GM21515 (cell line): ENCODE measurements at regions not wholly inside any gene's neighbourhood (a gene's known extent, or its start where the extent isn't known, plus 50 kb on each side); places are given as distances from the start of the nearest gene placed in this dataset.
A peak's percentile ranks its signal among the peaks of the same experiment; 100 is the strongest.

Experiments
- ATAC-seq: cut with Tn5 transposase; IDR thresholded peaks from one replicate; pipeline ENCODE4 v1.9.1; 2021; ENCODE audit not compliant: unreplicated experiment

DNA sequence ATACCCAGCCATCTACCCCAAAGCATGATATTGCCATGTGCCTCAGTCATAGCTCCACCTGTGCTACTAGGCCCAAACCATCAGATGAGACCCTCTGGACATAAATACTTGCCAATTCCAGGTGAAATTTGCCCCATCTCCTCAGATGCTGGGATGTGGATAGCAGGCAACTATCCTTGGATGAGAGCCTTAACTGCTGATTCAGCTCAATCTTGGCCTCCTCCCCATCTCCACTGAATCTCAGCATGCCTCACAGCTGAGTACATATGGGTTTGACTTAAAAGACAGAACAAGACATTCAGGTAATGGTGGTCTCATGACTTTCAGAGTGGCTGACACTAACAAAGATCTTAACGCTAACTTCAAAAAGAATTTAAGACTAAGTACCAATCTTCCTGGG is 50.8 kb upstream of the KLHL13 start:
- no peak for ATAC-seq

- no peak for ATAC-seq
Observed at GRCh38 chrX:118171356-118171755, 54.7 kb upstream of the KLHL13 start.

DNA sequence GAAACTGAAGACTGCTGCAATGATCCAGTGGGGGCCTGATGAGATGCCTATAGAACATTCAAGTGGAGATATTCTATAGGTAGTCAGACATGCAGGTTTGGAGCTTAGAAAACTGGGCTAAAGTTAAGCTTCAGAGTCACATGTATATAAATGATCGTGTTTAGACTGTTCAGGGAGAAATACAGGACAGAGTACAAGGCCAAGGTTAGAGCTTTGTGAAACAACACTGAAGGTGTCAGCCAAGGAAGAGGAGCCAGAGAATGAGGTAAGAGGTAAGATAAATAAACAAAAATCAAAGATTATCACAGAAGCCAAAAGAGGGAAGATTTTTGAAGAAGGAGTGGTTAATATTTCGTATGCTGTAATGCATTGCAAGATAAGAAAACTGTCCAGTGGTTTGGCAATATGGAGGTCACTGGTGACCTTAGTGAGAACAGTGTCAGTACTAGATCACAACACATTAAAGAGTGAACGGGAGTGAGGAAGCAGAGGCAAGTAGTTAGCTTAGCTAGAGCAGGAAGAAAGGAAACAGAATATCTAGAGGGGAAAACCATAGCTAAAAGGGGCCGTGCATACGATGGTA is 58.0 kb upstream of the KLHL13 start:
- ATAC-seq, result no peak

GRCh38 chrX:118177708-118178107 is 61.1 kb upstream of the KLHL13 start:
- ATAC-seq, result no peak

DNA sequence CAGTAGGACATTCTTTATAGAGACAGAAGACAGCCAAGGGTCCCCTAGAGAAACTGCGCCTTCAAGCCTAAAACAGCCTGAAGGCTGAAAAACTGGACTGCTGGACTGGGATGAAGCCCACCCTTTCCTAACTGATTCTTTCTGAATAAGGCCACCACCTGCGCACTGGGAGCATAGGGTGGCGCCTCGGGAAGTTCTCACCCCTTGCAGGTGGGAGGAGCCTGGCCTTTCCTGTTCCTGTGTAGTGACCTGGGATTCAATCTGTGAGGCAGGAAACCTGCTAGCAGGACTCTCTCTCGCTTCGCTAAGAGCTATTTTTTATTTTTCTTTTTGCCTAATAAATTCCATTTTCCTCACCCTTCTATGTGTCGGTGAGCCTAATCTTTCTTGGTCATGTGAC is 61.8 kb upstream of the KLHL13 start:
- no peak for ATAC-seq

GRCh38 chrX:118179161-118179560 is 62.6 kb upstream of the KLHL13 start:
- ATAC-seq, result no peak

GRCh38 chrX:118179718-118180117 is 63.1 kb upstream of the KLHL13 start:
- no peak for ATAC-seq

GRCh38 chrX:118181030-118181429 is 64.4 kb upstream of the KLHL13 start:
- ATAC-seq, result no peak

DNA sequence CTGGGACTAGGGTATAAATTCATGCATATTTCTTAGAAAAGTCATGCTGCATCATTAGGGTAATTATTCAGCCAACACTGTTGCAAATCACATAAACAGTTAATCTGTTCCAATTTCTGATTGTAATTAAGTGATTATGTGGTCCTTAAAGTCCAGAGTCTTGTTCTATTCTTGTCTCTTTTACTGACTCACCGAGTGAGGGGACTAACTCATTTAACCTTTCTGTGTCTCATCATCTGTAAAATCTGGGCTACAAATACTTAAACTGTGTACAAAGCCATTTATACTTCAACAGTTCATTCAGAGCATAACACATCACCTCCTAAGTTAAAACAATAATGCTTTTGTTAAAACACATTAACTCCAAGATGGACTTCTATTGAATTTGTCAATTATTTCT is 65.4 kb upstream of the KLHL13 start:
- ATAC-seq, result no peak

GRCh38 chrX:118182681-118183080 is 66.1 kb upstream of the KLHL13 start:
- no peak for ATAC-seq

GRCh38 chrX:118183606-118184005 is 67.0 kb upstream of the KLHL13 start:
- ATAC-seq, result no peak

DNA sequence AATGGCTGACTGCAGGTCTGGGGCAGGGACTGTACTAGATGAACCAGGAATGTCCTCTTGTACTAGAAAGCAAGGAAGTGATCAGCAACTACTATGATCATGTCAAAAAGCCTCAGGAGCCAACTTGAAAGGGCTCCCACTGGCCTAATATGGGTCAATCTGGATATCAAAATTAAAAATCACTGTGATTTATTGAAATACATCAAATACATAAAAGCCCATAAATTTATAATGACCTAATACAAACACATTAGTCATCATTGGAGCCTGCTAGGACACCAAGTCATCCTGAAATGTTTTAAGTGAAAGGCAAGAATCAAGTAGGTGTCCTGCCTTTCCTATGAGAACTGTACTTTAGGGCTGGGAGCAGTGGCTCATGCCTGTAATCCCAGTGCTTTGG is 70.5 kb upstream of the KLHL13 start:
- no peak for ATAC-seq

DNA sequence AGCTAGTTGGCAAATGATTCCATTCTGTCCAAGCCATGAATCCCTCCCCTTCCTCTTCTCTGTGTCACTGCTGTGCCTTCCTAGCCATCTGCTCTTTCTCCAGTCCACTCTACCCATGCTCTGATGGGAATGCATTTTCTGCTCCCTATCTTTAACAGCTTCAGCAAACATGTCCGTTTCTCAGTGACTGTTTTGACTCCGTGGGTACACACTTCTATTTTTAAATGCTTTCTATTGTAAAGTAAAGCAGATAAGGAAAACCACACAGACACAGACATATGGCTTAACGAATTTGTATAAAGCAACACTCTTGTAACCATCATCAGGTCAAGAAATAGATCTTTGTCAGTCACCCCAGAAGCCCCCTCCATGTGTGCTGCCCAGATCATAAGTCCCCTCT is 72.4 kb upstream of the KLHL13 start:
- ATAC-seq, result no peak

DNA sequence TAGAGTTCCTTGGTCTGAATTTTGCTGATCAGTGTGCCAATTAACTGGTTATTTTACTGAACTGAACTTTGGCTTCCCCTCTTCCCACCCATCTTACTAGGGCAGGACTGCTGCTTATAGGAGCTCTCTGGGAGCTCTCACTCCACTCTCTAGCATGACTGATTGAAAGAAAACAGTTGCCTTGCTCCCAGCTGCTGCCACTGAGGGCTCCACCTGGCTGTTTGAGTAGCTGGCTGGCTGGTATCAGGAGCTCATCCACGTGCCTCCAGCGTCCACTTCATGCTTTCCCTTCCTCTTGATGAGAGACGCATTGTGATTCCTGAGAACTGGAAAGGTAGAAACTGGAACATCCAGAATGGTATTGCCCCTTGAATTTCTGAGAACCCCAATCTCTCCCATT is 73.0 kb upstream of the KLHL13 start:
- ATAC-seq, result no peak

DNA sequence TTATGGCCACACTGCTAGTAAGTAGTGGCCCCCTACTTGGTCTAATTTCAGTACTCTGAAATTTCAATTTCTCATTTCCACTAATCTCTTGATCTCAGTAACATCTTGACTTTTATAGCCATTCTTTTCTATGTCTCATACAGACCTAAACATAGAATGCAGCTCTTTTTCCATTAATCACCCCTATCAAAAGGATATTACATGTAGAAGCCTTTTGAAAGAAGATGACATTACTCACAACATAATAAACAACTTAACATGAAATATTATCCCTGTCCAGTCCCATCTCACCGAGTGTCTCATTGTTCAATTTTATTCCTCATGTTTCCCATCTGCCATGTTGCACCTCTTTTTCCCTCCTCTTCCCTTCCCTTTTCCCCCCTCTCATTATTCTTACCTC is 81.1 kb upstream of the KLHL13 start:
- no peak for ATAC-seq

- no peak for ATAC-seq
Observed at GRCh38 chrX:118198577-118198976, 82.0 kb upstream of the KLHL13 start.

DNA sequence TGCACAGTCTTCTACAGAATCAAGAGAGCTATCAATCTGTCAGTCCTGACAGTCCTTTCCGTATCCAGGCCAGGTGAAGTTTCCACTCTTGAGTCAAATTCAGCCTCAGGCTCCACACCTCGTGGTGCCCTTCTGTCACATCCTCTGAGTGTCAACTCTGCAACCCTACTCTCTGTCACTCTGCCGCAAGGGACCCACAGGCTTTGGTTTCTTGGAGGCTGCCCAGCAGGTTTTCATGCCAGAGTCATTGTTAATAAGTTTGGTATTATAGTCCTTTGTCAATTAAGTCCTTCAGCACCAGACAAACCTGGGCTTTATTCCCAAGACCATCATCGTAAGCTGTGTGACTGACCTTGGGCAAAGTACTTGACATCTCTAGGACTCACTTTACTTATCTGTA is 83.4 kb upstream of the KLHL13 start:
- ATAC-seq, result no peak

DNA sequence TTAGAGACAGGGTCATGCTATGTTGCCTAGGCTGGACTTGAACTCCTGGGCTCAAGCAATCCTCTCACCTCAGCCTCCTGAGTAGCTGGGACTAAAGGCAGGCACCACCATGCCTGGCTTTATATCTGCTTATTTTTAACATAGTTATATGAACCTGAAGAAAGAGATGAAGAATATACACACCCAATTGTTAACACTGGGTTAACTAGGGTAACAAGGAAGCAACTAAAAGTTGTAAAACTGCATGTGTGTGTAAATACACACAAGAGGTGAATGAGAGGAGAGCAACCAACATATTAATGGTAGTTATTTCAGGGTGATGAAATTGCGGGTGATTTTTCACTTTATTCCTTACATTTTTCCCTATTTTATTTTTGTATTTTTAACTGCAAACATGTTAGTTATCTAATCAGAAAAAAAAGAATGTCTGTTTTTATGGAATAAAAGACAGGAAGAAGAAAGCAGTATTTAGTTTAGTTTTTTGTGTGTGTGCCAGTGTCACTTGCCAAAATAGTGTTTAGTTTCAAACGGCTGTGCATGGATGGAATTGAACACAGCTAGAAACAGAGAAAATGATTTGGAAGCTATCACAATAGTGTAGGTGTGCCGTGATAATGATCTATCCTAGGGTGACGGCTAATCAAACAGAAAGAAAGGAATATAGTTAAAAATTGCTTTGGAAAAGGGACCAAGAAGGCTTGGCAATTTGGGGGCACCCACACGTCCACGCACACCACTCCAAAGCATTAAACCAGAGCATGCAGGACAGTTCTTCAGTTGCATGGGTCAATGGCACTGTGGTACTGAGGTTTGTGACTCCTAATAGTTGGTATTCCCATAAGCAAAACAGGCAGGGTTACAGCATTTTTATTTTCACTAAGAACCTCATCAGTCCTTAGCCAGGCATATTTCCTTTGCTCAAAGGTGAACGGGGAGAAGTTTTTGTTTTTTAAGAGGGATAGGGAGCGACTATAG is 89.1 kb upstream of the KLHL13 start:
- no peak for ATAC-seq

DNA sequence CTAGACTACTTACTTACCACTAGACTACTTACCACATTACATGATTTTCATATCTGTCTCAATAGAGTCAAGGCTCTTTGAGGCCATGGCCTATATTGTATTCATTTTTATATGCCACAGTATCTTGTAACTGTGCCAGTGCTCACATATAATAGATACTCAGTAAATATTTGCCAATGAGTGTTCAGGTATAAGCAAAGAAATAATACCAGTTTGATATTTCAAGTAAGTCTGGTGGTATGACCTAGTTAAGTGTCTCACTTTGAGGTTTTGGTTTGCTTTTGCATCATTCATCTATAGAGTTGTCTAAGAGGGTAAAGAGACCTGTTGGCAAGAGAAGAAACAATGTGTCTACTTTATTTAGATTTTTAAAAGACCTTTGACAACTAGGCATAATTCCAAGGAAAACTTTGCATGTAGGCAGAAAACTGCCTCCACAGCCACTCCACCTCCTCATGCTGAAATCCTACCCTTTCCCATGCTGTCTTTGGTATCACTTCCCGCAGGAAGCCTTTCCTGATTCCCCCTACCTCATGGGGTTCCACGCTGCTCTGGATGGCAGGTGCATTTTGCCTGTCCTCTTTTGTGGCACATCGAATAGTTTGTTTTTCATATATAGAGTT is 91.3 kb upstream of the KLHL13 start:
- ATAC-seq, result no peak

DNA sequence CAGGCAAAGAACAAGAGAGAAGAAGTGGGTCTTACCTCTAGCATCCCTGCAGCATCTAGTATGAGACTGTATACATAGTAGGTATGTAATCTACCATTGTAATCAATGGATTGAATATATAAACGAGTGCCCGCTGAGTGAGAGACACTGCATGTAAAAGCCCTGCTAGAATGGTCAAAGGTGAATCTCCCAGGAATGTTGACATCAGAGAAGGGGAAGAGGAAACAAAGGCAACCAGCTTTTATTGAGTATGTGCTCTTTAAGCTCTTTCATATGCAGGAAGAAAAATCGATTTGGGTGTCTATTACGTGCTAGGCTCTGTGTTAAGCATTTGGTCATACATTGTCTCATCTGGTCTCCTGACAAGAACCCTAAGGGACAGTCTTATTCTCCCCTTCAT is 91.9 kb upstream of the KLHL13 start:
- no peak for ATAC-seq

GRCh38 chrX:118211891-118212816 is 95.5 kb upstream of the KLHL13 start:
- peak; percentile 56 for ATAC-seq
